H1 (cell line): ENCODE measurements at regions not wholly inside any gene's neighbourhood (a gene's known extent, or its start where the extent isn't known, plus 50 kb on each side); places are given as distances from the start of the nearest gene placed in this dataset.

ENCODE experiments used
- CTCF ChIA-PET: fragments of 300-600 bp; sonication (Branson Sonifier 250); formaldehyde crosslinking; loops from one replicate; lab custom pipeline; 2021; ENCODE audit not compliant: partially characterized antibody; lab: Charles Lee
- POLR2A ChIA-PET: fragments of 300-600 bp; sonication (Branson Sonifier 250); formaldehyde crosslinking; loops from one replicate; lab custom pipeline; 2021; ENCODE audit warnings: inconsistent platforms; ENCODE audit not compliant: partially characterized antibody; lab: Charles Lee
- DNase-seq, 2 experiments: peaks; one replicate each; pipeline versions ENCODE4 v3.0.0 to v3.0.0-alpha.2; 2010 to 2022; ENCODE audit warnings: low spot score in 2 of 2, low read depth in 1 of 2, mixed read lengths in 1 of 2
- FAIRE-seq: peaks from 2 replicates; lab custom pipeline; 2011; peaks lifted over from hg19 to GRCh38; lab: Jason Lieb, UNC
- H2AFZ ChIP-seq: 2 replicates; pipeline ENCODE4 v1.8.1; 2012; ENCODE audit warnings: low read length, inconsistent platforms
- H2AK5ac ChIP-seq: 2 replicates; pipeline ENCODE4 v1.6.1; 2013; ENCODE audit warnings: low read depth, low read length
- H2BK120ac ChIP-seq: replicated peaks from 2 replicates; pipeline ENCODE3; 2013; ENCODE audit warnings: low read depth, low read length, inconsistent platforms
- H2BK12ac ChIP-seq: 2 replicates; pipeline ENCODE4 v1.6.1; 2013; ENCODE audit warnings: low read depth, low read length
- H2BK15ac ChIP-seq: 2 replicates; pipeline ENCODE4 v1.6.1; 2013; ENCODE audit warnings: low read length
- H2BK20ac ChIP-seq: 2 replicates; pipeline ENCODE4 v1.6.1; 2013; ENCODE audit warnings: low read length
- H2BK5ac ChIP-seq: 2 replicates; pipeline ENCODE4 v1.6.1; 2013; ENCODE audit warnings: low read depth, low read length
- H3K14ac ChIP-seq: 2 replicates; pipeline ENCODE4 v1.6.1; 2013; ENCODE audit warnings: inconsistent platforms; ENCODE audit not compliant: insufficient read length
- H3K18ac ChIP-seq: 2 replicates; pipeline ENCODE4 v1.6.1; 2013; ENCODE audit warnings: low read length; ENCODE audit errors: extremely low read depth
- H3K23ac ChIP-seq: 2 replicates; pipeline ENCODE4 v1.6.1; 2013; ENCODE audit warnings: inconsistent platforms; ENCODE audit not compliant: insufficient read length
- H3K23me2 ChIP-seq: 2 replicates; pipeline ENCODE4 v1.6.1; 2013; ENCODE audit warnings: low read depth, low read length
- H3K27ac ChIP-seq: 2 replicates; pipeline ENCODE4 v1.6.1; 2011; ENCODE audit warnings: low read depth, low read length, inconsistent platforms
- H3K27me3 ChIP-seq, 4 experiments: replicated peaks in 1 of 4; 1 replicate in 1 of 4; 2 replicates in 3 of 4; pipeline versions ENCODE4 v1.6.1 to v1.8.1; 2011 to 2013; ENCODE audit warnings: low read length in 3 of 4, mild to moderate bottlenecking in 3 of 4, inconsistent platforms in 2 of 4, mixed read lengths in 2 of 4, moderate library complexity in 1 of 4; ENCODE audit not compliant: control insufficient read depth in 3 of 4, insufficient read depth in 3 of 4; ENCODE audit errors: extremely low read depth in 1 of 4
- H3K36me3 ChIP-seq, 4 experiments: 2 replicates each; pipeline versions ENCODE4 v1.6.1 to v1.8.1; 2011 to 2013; ENCODE audit warnings: mild to moderate bottlenecking in 4 of 4, low read length in 3 of 4, moderate library complexity in 2 of 4, control low read depth in 1 of 4, inconsistent platforms in 1 of 4; ENCODE audit not compliant: insufficient read depth in 4 of 4, control insufficient read depth in 2 of 4
- H3K4ac ChIP-seq: replicated peaks from 2 replicates; pipeline ENCODE3; 2013; ENCODE audit warnings: low read length, low read depth, mixed read lengths, inconsistent platforms; ENCODE audit not compliant: insufficient read length
- H3K4me1 ChIP-seq, 4 experiments: replicated peaks in 1 of 4; 1 replicate in 1 of 4; 2 replicates in 3 of 4; pipeline versions ENCODE4 v1.6.1 to v1.8.1; 2011 to 2013; ENCODE audit warnings: low read length in 3 of 4, inconsistent platforms in 2 of 4, mixed read lengths in 1 of 4; ENCODE audit not compliant: insufficient read depth in 4 of 4, control insufficient read depth in 3 of 4
- H3K4me2 ChIP-seq, 2 experiments: 2 replicates each; pipeline versions ENCODE4 v1.6.1 to v1.8.1; 2011 to 2013; ENCODE audit warnings: low read depth in 2 of 2, low read length in 2 of 2, control low read depth in 1 of 2, inconsistent platforms in 1 of 2, mild to moderate bottlenecking in 1 of 2; ENCODE audit not compliant: insufficient read depth in 1 of 2
- H3K4me3 ChIP-seq, 4 experiments: fragments of 200-600, 300-600 bp in 1 of 4; sonication (generic), shearing (Covaris generic), sonication (Bioruptor Twin) in 1 of 4; 2 replicates each; pipeline versions ENCODE4 v1.5.1 to v1.8.1; 2011 to 2016; ENCODE audit warnings: low read length in 4 of 4, low read depth in 3 of 4, control low read depth in 2 of 4, inconsistent platforms in 2 of 4, mild to moderate bottlenecking in 2 of 4, mixed read lengths in 1 of 4, moderate library complexity in 1 of 4; ENCODE audit not compliant: insufficient read depth in 2 of 4; ENCODE audit errors: extremely low read depth in 1 of 4
- H3K56ac ChIP-seq: replicated peaks from 2 replicates; pipeline ENCODE3; 2013; ENCODE audit warnings: low read depth, mild to moderate bottlenecking, mixed read lengths, low read length, inconsistent platforms; ENCODE audit not compliant: insufficient read length
- H3K79me1 ChIP-seq: 2 replicates; pipeline ENCODE4 v1.6.1; 2013; ENCODE audit warnings: low read depth, low read length, control low read depth
- H3K79me2 ChIP-seq, 2 experiments: 2 replicates each; pipeline versions ENCODE4 v1.6.1 to v1.8.1; 2012 to 2013; ENCODE audit warnings: low read length in 2 of 2, mild to moderate bottlenecking in 2 of 2, inconsistent platforms in 1 of 2; ENCODE audit not compliant: insufficient read depth in 2 of 2, control insufficient read depth in 1 of 2
- H3K9ac ChIP-seq, 4 experiments: replicated peaks in 1 of 4; 1 replicate in 1 of 4; 2 replicates in 3 of 4; pipeline versions ENCODE4 v1.6.1 to v1.8.1; 2011 to 2013; ENCODE audit warnings: low read depth in 3 of 4, low read length in 3 of 4, control low read depth in 2 of 4, mild to moderate bottlenecking in 2 of 4, moderate library complexity in 2 of 4, inconsistent platforms in 1 of 4; ENCODE audit errors: extremely low read depth in 1 of 4
- H3K9me3 ChIP-seq, 2 experiments: 2 replicates each; pipeline versions ENCODE4 v1.6.1 to v1.8.1; 2012 to 2013; ENCODE audit warnings: mild to moderate bottlenecking in 2 of 2, moderate library complexity in 2 of 2, control low read depth in 1 of 2, inconsistent platforms in 1 of 2, low read depth in 1 of 2, low read length in 1 of 2, mixed read lengths in 1 of 2; ENCODE audit not compliant: insufficient read depth in 2 of 2
- H4K20me1 ChIP-seq, 2 experiments: replicated peaks in 1 of 2; 2 replicates each; pipeline versions ENCODE3 to v1.8.1; 2011 to 2013; ENCODE audit warnings: inconsistent platforms in 2 of 2, low read length in 2 of 2, mild to moderate bottlenecking in 1 of 2; ENCODE audit not compliant: insufficient read depth in 2 of 2, control insufficient read depth in 1 of 2
- H4K5ac ChIP-seq: 2 replicates; pipeline ENCODE4 v1.6.1; 2013; ENCODE audit warnings: low read length, low read depth, mixed read lengths, inconsistent platforms; ENCODE audit not compliant: insufficient read length
- H4K8ac ChIP-seq: 2 replicates; pipeline ENCODE4 v1.8.0; 2013; ENCODE audit warnings: mild to moderate bottlenecking, moderate library complexity, low read length, inconsistent platforms; ENCODE audit not compliant: insufficient read depth; ENCODE audit errors: extremely low read depth
- H4K91ac ChIP-seq: replicated peaks from 2 replicates; pipeline ENCODE3; 2013; ENCODE audit warnings: low read length, mixed read lengths, inconsistent platforms; ENCODE audit not compliant: insufficient read length
- NRF1 ChIP-seq: IDR thresholded peaks from 2 replicates; pipeline ENCODE4 v1.6.1; 2011; ENCODE audit warnings: mild to moderate bottlenecking, low read depth, low read length, improper control_type of control experiment
- WGBS, 2 experiments: shearing (Covaris generic) in 1 of 2; methylation state at CpG; one replicate each; pipeline versions ENCODE4 v1.1.6 to v1.1.7; 2013 to 2015; ENCODE audit warnings: low lambda C conversion rate in 2 of 2, mixed read lengths in 2 of 2, inconsistent platforms in 1 of 2, low coverage in 1 of 2, missing lambda C conversion rate in 1 of 2; ENCODE audit not compliant: insufficient replicate concordance in 2 of 2, insufficient coverage in 1 of 2, insufficient read length in 1 of 2; ENCODE audit errors: extremely low coverage in 1 of 2, missing lambda C conversion rate in 1 of 2; 5-methylcytosine and 5-hydroxymethylcytosine counted together

GRCh38 chr1:212158912-212159796 lies 123.6 kb downstream of the DTL start:
- Histone ChIP-seq H3K27me3 (no peaks in the 10 kb centered on the region), H3K4me2 (no peak overlapping the region), H2BK120ac (no peak overlapping the region), H2AK5ac (no peak overlapping the region), H3K79me2 (no peaks in the 10 kb centered on the region), H2AFZ (no peak overlapping the region), H3K9ac (no peak overlapping the region), H4K20me1 (no peaks in the 10 kb centered on the region), H2BK20ac (no peak overlapping the region), H3K79me1 (no peaks in the 10 kb centered on the region; the same call in 1 of the 2 replicates), H3K9me3 (no peaks in the 10 kb centered on the region), H3K14ac (no peak overlapping the region), H3K4ac (no peak overlapping the region), H3K4me1 (no peaks in the 10 kb centered on the region), H3K18ac (no peak overlapping the region), H2BK5ac (no peak overlapping the region), H4K5ac (no peak overlapping the region), H4K91ac (no peak overlapping the region), H3K36me3 (no peaks in the 10 kb centered on the region), H3K23me2 (no peaks in the 10 kb centered on the region), H3K23ac (no peak overlapping the region), H3K56ac (no peak overlapping the region), H4K8ac (no peak overlapping the region; the same call in 1 of the 2 replicates), H2BK15ac (no peak overlapping the region), H2BK12ac (no peak overlapping the region), H3K4me3 (no peak overlapping the region), H3K27ac (no peak overlapping the region)
- ChIA-PET POLR2A (interaction anchor here (0.6 kb wide), 1 partner anchor 9 kb away, joined by 3 read pairs; no protein-coding TSS in a partner anchor), CTCF (interaction anchor here (0.6 to 1.2 kb wide), 4 partner anchors 9 to 110 kb away, joined by 3 to 5 read pairs (median 4); no protein-coding TSS in a partner anchor)
- FAIRE-seq (no peak), DNase-seq (no peak)
- WGBS, 2 experiments: 92% methylated on average over 7 of the region's 7 CpGs; no CpG with 5 or more reads in 1 of the 2 experiments
- TF ChIP-seq NRF1: no peak
